GM12878 (cell line): ENCODE measurements at regions not wholly inside any gene's neighbourhood (a gene's known extent, or its start where the extent isn't known, plus 50 kb on each side); places are given as distances from the start of the nearest gene placed in this dataset.

Experiments
- ATAC-seq: fragments of 200-7000 bp; cut with Tn5 transposase; 3 replicates; pipeline ENCODE4 v1.9.1; 2020; ENCODE audit warnings: mild to moderate bottlenecking, moderate library complexity
- BruUV-seq: library from RNA; stranded (reverse); fragments of 400-500 nt; replicated peaks from 2 replicates; lab custom pipeline; 2021; lab: Mats Ljungman, UMichigan
- CTCF ChIA-PET: fragments of 300-600 bp; sonication (Branson Sonifier 250); formaldehyde crosslinking; extraction: SDS; loops from one replicate; lab custom pipeline; 2021; ENCODE audit warnings: inconsistent platforms; lab: Yijun Ruan, JAX
- POLR2A ChIA-PET: fragments of 350-600 bp; formaldehyde crosslinking; extraction: SDS; loops from one replicate; lab custom pipeline; 2021; ENCODE audit warnings: inconsistent platforms; lab: Charles Lee
- RAD21 ChIA-PET: fragments of 300-600 bp; sonication (Branson Sonifier 250); formaldehyde crosslinking; loops from one replicate; lab custom pipeline; 2023; ENCODE audit warnings: antibody characterized with exemption; ENCODE audit not compliant: unreplicated experiment; lab: Charles Lee
- SMC1A ChIA-PET: fragments of 300-600 bp; sonication (Branson Sonifier 250); formaldehyde crosslinking; loops from one replicate; lab custom pipeline; 2023; ENCODE audit not compliant: unreplicated experiment, uncharacterized antibody; lab: Charles Lee
- DNase-seq: peaks from one replicate; pipeline ENCODE4 v3.0.0-alpha.2; 2011; ENCODE audit warnings: low read depth, low spot score
- FAIRE-seq: peaks from 3 replicates; lab custom pipeline; 2011; peaks lifted over from hg19 to GRCh38; lab: Jason Lieb, UNC
- H2AFZ ChIP-seq: 2 replicates; pipeline ENCODE4 v1.6.0; 2011; ENCODE audit warnings: low read depth, low read length, control low read depth; ENCODE audit not compliant: control insufficient read depth
- H3K27ac ChIP-seq: 2 replicates; pipeline ENCODE4 v1.5.1; 2011; ENCODE audit warnings: control low read depth; ENCODE audit not compliant: control insufficient read depth, insufficient read depth
- H3K27me3 ChIP-seq, 2 experiments: replicated peaks in 1 of 2; 2 replicates each; pipeline versions ENCODE4 v1.6.0 to v1.6.1; 2011; ENCODE audit warnings: low read length in 1 of 2; ENCODE audit not compliant: control insufficient read depth in 2 of 2, insufficient read depth in 2 of 2
- H3K36me3 ChIP-seq, 2 experiments: 2 replicates each; pipeline ENCODE4 v1.5.1; 2011; ENCODE audit warnings: low read length in 1 of 2; ENCODE audit not compliant: control insufficient read depth in 2 of 2, insufficient read depth in 2 of 2
- H3K4me1 ChIP-seq: 2 replicates; pipeline ENCODE4 v1.6.1; 2011; ENCODE audit warnings: mild to moderate bottlenecking, low read length, moderate library complexity, mixed read lengths; ENCODE audit not compliant: control insufficient read depth, insufficient read depth
- H3K4me2 ChIP-seq: 2 replicates; pipeline ENCODE4 v1.6.0; 2011; ENCODE audit warnings: control low read depth; ENCODE audit not compliant: control insufficient read depth, insufficient read depth
- H3K4me3 ChIP-seq: fragments of 200-600 bp; sonication (generic); 2 replicates; pipeline ENCODE4 v1.5.1; 2016
- H3K79me2 ChIP-seq: 2 replicates; pipeline ENCODE4 v1.6.0; 2011; ENCODE audit warnings: low read length; ENCODE audit not compliant: control insufficient read depth, insufficient read depth
- H3K9ac ChIP-seq: 2 replicates; pipeline ENCODE4 v1.8.0; 2011; ENCODE audit warnings: low read length, control low read depth, mixed read lengths; ENCODE audit not compliant: control insufficient read depth, insufficient read depth
- H3K9me3 ChIP-seq: replicated peaks from 3 replicates; pipeline ENCODE4 v1.5.1; 2011; ENCODE audit warnings: mild to moderate bottlenecking, low read length; ENCODE audit not compliant: control insufficient read depth, insufficient read depth
- H4K20me1 ChIP-seq: 2 replicates; pipeline ENCODE4 v1.6.0; 2011; ENCODE audit not compliant: control insufficient read depth, insufficient read depth
- BACH1 ChIP-seq: fragments of 450-650 bp; IDR thresholded peaks from 2 replicates; pipeline ENCODE4 v1.6.1; 2017; ENCODE audit warnings: mild to moderate bottlenecking, borderline replicate concordance
- BHLHE40 ChIP-seq, 2 experiments: fragments of 450-650 bp in 1 of 2; IDR thresholded peaks; 2 replicates each; pipeline ENCODE4 v1.6.1; 2011 to 2017; ENCODE audit warnings: low read depth in 2 of 2, borderline replicate concordance in 1 of 2, improper control_type of control experiment in 1 of 2, low read length in 1 of 2, mild to moderate bottlenecking in 1 of 2
- BMI1 ChIP-seq: fragments of 450-650 bp; IDR thresholded peaks from 2 replicates; pipeline ENCODE4 v1.6.1; 2016; ENCODE audit warnings: mild to moderate bottlenecking, moderate library complexity, borderline replicate concordance
- CEBPB ChIP-seq, 2 experiments: fragments of 150-350 bp in 1 of 2; IDR thresholded peaks; 2 replicates each; pipeline ENCODE4 v1.6.1; 2012 to 2014; ENCODE audit warnings: low read depth in 2 of 2, low read length in 2 of 2, borderline replicate concordance in 1 of 2, inconsistent platforms in 1 of 2
- CREB1 ChIP-seq: IDR thresholded peaks from 2 replicates; pipeline ENCODE4 v1.6.1; 2012; ENCODE audit warnings: low read depth, mild to moderate bottlenecking, inconsistent platforms
- EP300 ChIP-seq, 2 experiments: fragments of 150-350 bp in 1 of 2; IDR thresholded peaks; 2 replicates each; pipeline ENCODE4 v1.6.1; 2011 to 2012; ENCODE audit warnings: low read depth in 2 of 2, low read length in 2 of 2, borderline replicate concordance in 1 of 2, improper control_type of control experiment in 1 of 2, inconsistent platforms in 1 of 2; ENCODE audit not compliant: control insufficient read depth in 1 of 2
- ESRRA ChIP-seq: IDR thresholded peaks from 2 replicates; pipeline ENCODE4 v1.6.1; 2012; ENCODE audit warnings: mild to moderate bottlenecking, low read length, improper control_type of control experiment
- ETV6 ChIP-seq, 2 experiments: fragments of 450-650 bp in 1 of 2; IDR thresholded peaks in 1 of 2; conservative IDR thresholded peaks in 1 of 2; 2 replicates each; pipeline ENCODE4 v1.6.1; 2014; ENCODE audit warnings: antibody characterized with exemption in 1 of 2, borderline replicate concordance in 1 of 2, low read depth in 1 of 2, mild to moderate bottlenecking in 1 of 2, moderate library complexity in 1 of 2
- GATAD2B ChIP-seq: fragments of 450-650 bp; conservative IDR thresholded peaks from 2 replicates; pipeline ENCODE4 v1.6.1; 2017; ENCODE audit warnings: low read depth, mild to moderate bottlenecking, moderate library complexity
- IKZF2 ChIP-seq, 2 experiments: fragments of 450-650 bp; IDR thresholded peaks; 2 replicates each; pipeline ENCODE4 v1.6.1; 2017; ENCODE audit warnings: mild to moderate bottlenecking in 2 of 2, moderate library complexity in 2 of 2
- IRF3 ChIP-seq: fragments of 450-650 bp; IDR thresholded peaks from 2 replicates; pipeline ENCODE4 v1.6.1; 2014; ENCODE audit warnings: mild to moderate bottlenecking
- MLLT1 ChIP-seq: fragments of 450-650 bp; IDR thresholded peaks from 2 replicates; pipeline ENCODE4 v1.6.1; 2016; ENCODE audit warnings: mild to moderate bottlenecking
- NFYA ChIP-seq: IDR thresholded peaks from 2 replicates; pipeline ENCODE4 v1.6.1; 2011; ENCODE audit warnings: low read depth, mild to moderate bottlenecking, low read length, improper control_type of control experiment, borderline replicate concordance
- POLR2AphosphoS2 ChIP-seq: IDR thresholded peaks from 2 replicates; pipeline ENCODE4 v1.6.1; 2011; ENCODE audit warnings: low read depth, mild to moderate bottlenecking, low read length, improper control_type of control experiment, moderate library complexity
- RAD51 ChIP-seq: fragments of 450-650 bp; IDR thresholded peaks from 2 replicates; pipeline ENCODE4 v1.6.1; 2016; ENCODE audit warnings: moderate library complexity, mild to moderate bottlenecking, inconsistent platforms
- RB1 ChIP-seq: fragments of 450-650 bp; formaldehyde crosslinking; IDR thresholded peaks from 2 replicates; pipeline ENCODE4 v1.6.1; 2017; ENCODE audit warnings: mild to moderate bottlenecking, borderline replicate concordance
- SREBF1 ChIP-seq: IDR thresholded peaks from 2 replicates; pipeline ENCODE4 v1.6.1; 2012; ENCODE audit warnings: mild to moderate bottlenecking, low read length
- SUPT20H ChIP-seq: IDR thresholded peaks from 2 replicates; pipeline ENCODE4 v1.6.1; 2011; ENCODE audit warnings: low read depth, mild to moderate bottlenecking, low read length, moderate library complexity, borderline replicate concordance; ENCODE audit not compliant: control insufficient read depth
- TCF12 ChIP-seq: IDR thresholded peaks from 2 replicates; pipeline ENCODE4 v1.6.1; 2011; ENCODE audit warnings: low read depth, mild to moderate bottlenecking, low read length
- ZZZ3 ChIP-seq: IDR thresholded peaks from 2 replicates; pipeline ENCODE4 v1.6.1; 2011; ENCODE audit warnings: low read depth; ENCODE audit not compliant: control insufficient read depth, insufficient read length
- in situ Hi-C: fragments of 300-500 bp; cut with MboI; formaldehyde crosslinking; loops from 9 replicates; pipeline ENCODE4 v1.14.3; 2018; ENCODE audit warnings: mixed read lengths
- intact Hi-C: fragments of 100-400 bp; cut with micrococcal nuclease; formaldehyde crosslinking; loops from one replicate; pipeline ENCODE4 v1.14.2; 2022; ENCODE audit not compliant: unreplicated experiment

GRCh38 chr12:73220951-73221350, 948.8 kb downstream of the TRHDE start (continued):
- TF ChIP-seq NFYA (no peak), IRF3 (no peak)

GRCh38 chr12:73221398-73221797, 949.2 kb downstream of the TRHDE start:
- H3K36me3 ChIP-seq = no peaks in the 10 kb centered on the region
- H3K27ac ChIP-seq = no peak overlapping the region
- H3K9me3 ChIP-seq = no peaks in the 10 kb centered on the region
- H3K27me3 ChIP-seq = no peaks in the 10 kb centered on the region
- RAD21 ChIA-PET = no interaction called here
- CTCF ChIA-PET = no interaction called here
- no peaks in the 10 kb centered on the region for H3K4me1 ChIP-seq
- no peak overlapping the region for H2AFZ ChIP-seq
- no peak overlapping the region for H3K4me2 ChIP-seq
- no peak for FAIRE-seq
- H3K79me2 ChIP-seq = no peaks in the 10 kb centered on the region
- BruUV-seq = no TSS peak
- intact Hi-C loops = no loop called here
- in situ Hi-C loops = no loop called here
- H4K20me1 ChIP-seq = no peaks in the 10 kb centered on the region
- SMC1A ChIA-PET = interaction anchor here (1.0 kb wide), 1 partner anchor 12 kb away, joined by 3 read pairs; no protein-coding TSS in a partner anchor
- DNase-seq = no peak
- H3K4me3 ChIP-seq = no peak overlapping the region
- ATAC-seq = no peak
- POLR2A ChIA-PET = no interaction called here
- no peak overlapping the region for H3K9ac ChIP-seq
- TF ChIP-seq CREB1 (no peak), RAD51 (no peak), ETV6 (conservative IDR thresholded peaks at IDR 0.05 in 1 of 2, IDR thresholded peaks at IDR 0.05 in 1 of 2; ENCODE audit: borderline replicate concordance in 1 of 2, low read depth in 1 of 2) (no peak), ZZZ3 (no peak), TCF12 (no peak), MLLT1 (no peak), EP300 (IDR thresholded peaks at IDR 0.05; ENCODE audit: borderline replicate concordance in 1 of 2, control insufficient read depth in 1 of 2, low read depth in 2 of 2, low read length in 2 of 2) (no peak), SREBF1 (no peak), CEBPB (IDR thresholded peaks at IDR 0.05; ENCODE audit: borderline replicate concordance in 1 of 2, low read depth in 2 of 2, low read length in 2 of 2) (no peak), POLR2AphosphoS2 (no peak), BMI1 (no peak), IKZF2 (IDR thresholded peaks at IDR 0.05) (no peak), ESRRA (no peak), GATAD2B (no peak), SUPT20H (no peak), RB1 (no peak), BHLHE40 (IDR thresholded peaks at IDR 0.05; ENCODE audit: borderline replicate concordance in 1 of 2, low read depth in 2 of 2, low read length in 1 of 2) (no peak), BACH1 (no peak)
